Activated CD8-positive, alpha-beta memory T cell treated with anti-CD3 and anti-CD28 coated beads for 4 hours (primary cell): ENCODE measurements at regions not wholly inside any gene's neighbourhood (a gene's known extent, or its start where the extent isn't known, plus 50 kb on each side); places are given as distances from the start of the nearest gene placed in this dataset.

ENCODE experiments used
- DNase-seq, 2 donors: peaks; one replicate each; pipeline ENCODE4 v3.0.0-alpha.2; 2020; ENCODE audit warnings: low read depth in 2 of 2

- no peak for DNase-seq
Observed at GRCh38 chr11:128328955-128329551, 258.3 kb downstream of the ETS1 start.

- no peak for DNase-seq
Observed at GRCh38 chr11:128327274-128327673, 260.1 kb downstream of the ETS1 start.

GRCh38 chr11:128326791-128327190 is 260.6 kb downstream of the ETS1 start:
- no peak for DNase-seq

GRCh38 chr11:128324531-128325141 is 262.7 kb downstream of the ETS1 start:
- peak; percentile 68 to 73 for DNase-seq

- no peak for DNase-seq
Observed at GRCh38 chr11:128324051-128324481, 263.3 kb downstream of the ETS1 start.

- DNase-seq, result no peak
Observed at GRCh38 chr11:128323381-128323780, 264.0 kb downstream of the ETS1 start.

- peak; percentile 43 to 59 for DNase-seq
Observed at GRCh38 chr11:128318856-128319474, 268.4 kb downstream of the ETS1 start.

- DNase-seq, result no peak
Observed at GRCh38 chr11:128316541-128317227, 270.7 kb downstream of the ETS1 start.

- no peak for DNase-seq
Observed at GRCh38 chr11:128315933-128316332, 271.4 kb downstream of the ETS1 start.

- no peak for DNase-seq
Observed at GRCh38 chr11:128313931-128314330, 273.4 kb downstream of the ETS1 start.

- no peak for DNase-seq
Observed at GRCh38 chr11:128311742-128312719, 275.3 kb downstream of the ETS1 start.

GRCh38 chr11:128310676-128311445 is 276.5 kb downstream of the ETS1 start:
- DNase-seq, result no peak

- DNase-seq, result no peak
Observed at GRCh38 chr11:128310005-128310404, 277.4 kb downstream of the ETS1 start.

GRCh38 chr11:128308794-128309193 is 278.6 kb downstream of the ETS1 start:
- DNase-seq, result no peak

- DNase-seq, result no peak
Observed at GRCh38 chr11:128305588-128305987, 281.8 kb downstream of the ETS1 start.

- no peak for DNase-seq
Observed at GRCh38 chr11:128304666-128305485, 282.5 kb downstream of the ETS1 start.

GRCh38 chr11:128304116-128304515 is 283.2 kb downstream of the ETS1 start:
- DNase-seq, result no peak

GRCh38 chr11:128303383-128303782 is 284.0 kb downstream of the ETS1 start:
- DNase-seq, result no peak

- DNase-seq, result peak in 1 of 2 donors; percentile 64
Observed at GRCh38 chr11:128302425-128303186, 284.8 kb downstream of the ETS1 start.
